HG03469 (cell line): ENCODE measurements at regions not wholly inside any gene's neighbourhood (a gene's known extent, or its start where the extent isn't known, plus 50 kb on each side); places are given as distances from the start of the nearest gene placed in this dataset.

ENCODE experiments used
- ATAC-seq: cut with Tn5 transposase; IDR thresholded peaks from one replicate; pipeline ENCODE4 v1.9.1; 2021; ENCODE audit warnings: mild to moderate bottlenecking, moderate library complexity, moderate number of reproducible peaks; ENCODE audit not compliant: unreplicated experiment

DNA sequence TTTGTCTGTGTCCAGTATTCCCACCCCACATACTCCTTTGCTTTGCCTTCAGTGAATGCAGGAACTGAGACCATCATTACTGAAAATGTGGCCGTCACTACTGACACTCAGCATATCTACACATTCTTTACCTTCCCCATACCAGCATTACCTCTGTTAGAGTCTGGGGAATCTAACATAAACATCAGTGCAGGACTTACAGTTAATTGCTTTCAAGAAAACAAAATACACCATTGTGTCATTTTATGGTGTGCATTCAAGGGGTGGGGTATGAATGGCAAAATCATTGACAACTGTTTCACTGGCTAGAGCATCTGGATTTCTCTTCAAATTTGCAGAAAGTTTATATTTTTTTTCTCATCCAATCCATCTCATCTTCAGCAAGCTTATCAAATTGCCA is 731.4 kb upstream of the RIOK2 start:
- no peak for ATAC-seq

DNA sequence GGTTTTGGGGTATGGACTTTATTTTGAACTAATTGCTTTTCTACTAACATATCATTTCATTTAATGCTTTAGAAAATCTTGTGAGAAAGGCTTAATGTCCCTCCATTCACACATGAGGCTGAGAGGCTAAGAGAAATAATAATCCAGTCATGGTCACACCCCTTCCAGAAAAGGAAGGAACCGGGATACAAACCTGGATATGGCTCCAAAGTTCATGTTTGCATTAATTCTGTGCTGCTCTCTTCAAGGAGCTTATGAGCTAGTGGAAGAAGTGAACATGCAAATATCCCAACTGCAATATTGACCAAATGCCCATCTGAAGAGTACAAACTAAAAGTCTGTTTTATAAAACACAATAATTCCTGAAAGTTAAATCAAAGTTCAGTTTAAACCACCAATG is 732.1 kb upstream of the RIOK2 start:
- ATAC-seq, result no peak

DNA sequence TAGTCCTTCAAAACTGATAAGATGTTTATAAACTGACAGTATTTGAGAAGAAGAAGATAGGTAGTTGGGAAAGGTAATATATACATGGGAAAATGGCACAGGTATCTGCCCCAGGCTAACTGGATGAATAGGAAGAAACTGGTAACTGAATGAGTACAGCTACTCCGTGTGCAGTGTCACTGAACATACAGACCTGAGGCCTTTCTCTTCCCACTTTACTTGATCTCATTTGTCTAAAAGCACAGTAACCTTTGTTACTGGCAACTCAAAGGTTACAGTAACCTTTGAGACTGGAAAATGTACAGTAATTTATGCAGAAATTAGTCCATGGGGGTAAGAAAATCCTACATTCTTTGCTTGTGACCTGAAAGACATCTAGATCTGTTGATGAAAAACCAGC is 735.0 kb upstream of the RIOK2 start:
- no peak for ATAC-seq

DNA sequence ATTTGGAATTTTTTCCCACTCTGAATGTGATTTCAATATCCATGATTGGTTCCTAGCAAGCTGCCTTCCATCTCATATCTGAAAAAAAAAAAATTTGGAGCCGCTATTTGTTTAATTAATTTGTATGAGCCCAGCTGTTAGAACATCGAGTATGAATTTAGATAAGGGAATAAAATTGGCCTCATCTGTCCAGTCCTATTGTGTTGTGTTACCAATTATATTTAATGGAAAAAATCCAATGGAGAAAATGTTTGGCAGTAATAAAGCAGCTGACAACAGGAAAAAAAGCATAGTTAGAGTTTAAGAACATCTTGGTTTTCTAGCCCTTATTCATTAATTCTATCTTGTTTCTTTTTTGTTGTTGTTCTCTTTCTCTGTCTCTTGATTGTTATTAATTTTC is 735.6 kb upstream of the RIOK2 start:
- no peak for ATAC-seq

DNA sequence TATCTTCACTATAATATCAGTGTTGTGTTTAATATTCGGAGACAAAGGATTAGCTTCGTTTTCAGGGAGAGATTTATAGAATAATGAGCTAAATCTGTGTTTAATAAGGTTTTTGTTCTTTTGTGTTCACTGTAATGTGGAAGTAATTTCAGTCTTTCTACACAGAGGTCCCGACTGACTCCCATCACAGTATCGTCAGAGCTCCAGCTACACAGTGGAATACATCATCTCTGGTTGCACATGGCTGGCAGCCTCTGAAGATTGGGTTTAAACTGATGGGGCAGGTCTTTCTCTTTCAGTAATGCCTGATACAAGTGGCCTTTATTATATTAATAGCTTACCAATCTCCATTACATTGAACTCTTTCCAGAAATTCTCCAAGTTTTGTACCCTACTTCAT is 736.7 kb upstream of the RIOK2 start:
- no peak for ATAC-seq

DNA sequence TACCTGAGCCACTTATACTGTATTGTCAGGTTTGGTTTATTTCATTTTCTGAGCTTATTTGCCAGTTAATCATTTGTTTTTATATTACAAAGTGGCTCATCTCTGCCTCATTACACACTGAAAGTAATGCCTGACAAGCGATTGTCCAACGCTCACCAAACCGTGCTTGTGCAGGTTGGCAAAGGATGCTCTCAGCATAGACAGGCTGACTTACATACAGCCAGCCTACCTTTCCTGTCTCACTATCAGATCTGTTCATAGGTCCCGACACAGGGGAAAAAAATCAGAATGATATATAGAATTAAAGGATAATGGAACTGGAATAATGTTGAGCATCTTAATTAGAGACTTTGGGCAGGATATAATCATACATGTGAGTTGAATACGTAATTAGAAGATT is 739.7 kb upstream of the RIOK2 start:
- no peak for ATAC-seq

DNA sequence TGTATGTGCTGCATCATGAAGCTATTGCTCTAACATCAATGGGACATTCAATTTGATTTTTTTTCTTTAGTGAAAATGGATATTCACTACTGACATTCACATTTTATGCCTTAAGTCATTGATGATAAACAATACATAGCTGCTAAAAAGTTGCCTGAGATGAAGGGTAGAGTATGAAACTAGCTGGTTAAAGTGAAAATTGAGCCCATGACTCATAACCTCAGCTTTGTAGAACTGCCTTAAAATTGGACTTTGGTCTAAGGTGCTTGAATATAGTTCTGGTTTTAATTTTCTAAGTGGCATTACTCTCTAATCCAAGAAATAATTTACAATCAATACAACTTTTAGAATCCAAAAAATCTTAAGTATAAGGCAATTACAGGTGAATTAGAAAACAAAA is 740.4 kb upstream of the RIOK2 start:
- ATAC-seq, result no peak

DNA sequence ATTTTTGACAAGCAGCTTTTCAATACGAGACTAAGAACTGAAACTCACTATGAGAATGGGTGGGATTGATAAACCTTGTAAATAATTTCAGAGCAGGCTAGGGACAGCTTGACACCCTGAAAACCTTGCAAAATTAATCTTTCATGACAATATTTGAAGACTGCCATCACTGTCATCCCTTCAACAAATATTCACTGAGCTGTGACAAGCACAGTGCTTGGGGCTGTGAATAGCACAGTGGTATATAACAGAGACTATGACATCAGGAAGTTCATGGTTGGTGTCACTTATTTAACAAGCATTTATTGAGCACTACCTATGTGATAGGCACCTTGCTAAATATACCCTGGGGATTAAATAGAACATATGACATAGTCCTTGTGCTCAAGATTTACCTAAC is 741.0 kb upstream of the RIOK2 start:
- peak; percentile 57 for ATAC-seq

DNA sequence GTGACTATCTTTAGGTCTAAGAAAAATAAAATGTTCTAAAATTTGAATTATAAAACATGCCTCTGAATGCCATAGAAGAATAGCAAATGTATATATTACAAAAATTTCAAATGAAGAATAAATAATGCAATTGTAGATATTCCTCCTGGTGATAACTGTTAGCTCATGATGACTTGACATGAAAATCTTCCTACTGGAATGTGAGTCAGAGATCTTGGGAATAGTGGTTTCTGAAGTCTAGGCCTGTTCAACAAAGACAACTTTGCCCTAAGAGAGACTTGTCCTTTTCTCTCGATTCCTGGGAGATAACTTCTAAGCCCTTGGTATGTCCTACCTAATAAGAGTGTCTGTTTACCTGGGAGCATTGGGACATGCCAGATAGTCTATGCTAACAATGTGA is 746.3 kb upstream of the RIOK2 start:
- ATAC-seq, result no peak

DNA sequence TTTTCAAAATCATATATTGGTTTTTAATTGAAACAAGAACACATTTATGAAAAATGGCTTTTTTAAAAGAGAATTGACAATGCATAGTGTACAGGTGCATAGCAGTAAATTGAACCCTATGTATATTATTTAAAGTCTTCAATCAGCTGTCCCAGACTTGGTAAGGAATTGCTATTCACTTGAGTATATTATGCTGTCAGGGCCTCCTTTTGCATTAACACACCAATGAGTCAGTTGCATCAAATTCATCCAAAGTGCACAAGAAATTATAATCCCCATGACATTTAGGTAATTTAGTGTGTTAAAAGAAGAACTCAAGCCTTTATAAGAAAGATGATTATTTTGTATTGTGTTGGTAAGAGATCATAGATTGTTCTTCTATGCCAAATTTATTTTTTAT is 748.8 kb upstream of the RIOK2 start:
- ATAC-seq, result no peak

DNA sequence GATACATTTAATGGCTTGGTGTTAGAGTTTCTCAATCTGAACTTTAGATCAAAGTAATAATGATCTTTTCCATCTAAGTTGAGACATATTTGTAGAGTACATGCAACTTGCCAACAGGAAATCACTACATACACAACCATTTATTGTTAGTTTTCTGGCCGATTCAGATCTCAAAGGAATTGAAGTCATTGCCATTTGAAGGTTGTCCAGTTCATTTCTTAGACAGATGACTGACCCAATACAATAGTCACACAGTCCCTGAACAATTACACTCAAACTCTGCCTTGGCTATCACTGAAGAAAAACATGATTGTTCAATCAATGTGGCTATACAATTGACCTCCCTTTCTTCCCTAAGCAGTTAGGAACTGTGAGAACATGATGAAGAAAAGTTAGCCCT is 753.2 kb upstream of the RIOK2 start:
- ATAC-seq, result no peak

DNA sequence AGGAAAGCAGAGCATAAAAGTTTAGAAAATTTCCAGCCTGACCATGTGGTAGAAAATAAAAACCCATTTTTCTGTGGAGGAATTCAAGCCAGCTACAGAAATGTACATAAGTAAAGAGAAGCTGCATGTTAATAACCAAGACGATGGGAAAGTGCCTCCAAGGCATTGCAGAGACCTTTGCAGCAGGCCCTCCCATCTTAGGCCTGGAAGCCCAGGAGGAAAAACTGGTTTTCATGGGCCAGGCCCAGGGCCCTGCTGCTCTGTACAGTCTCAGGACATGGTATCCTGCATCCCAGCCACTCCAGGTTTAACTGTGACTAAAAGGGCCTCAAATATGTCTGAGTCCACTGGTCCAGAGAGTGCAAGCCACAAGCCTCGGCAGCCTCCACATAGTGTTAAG is 754.8 kb upstream of the RIOK2 start:
- ATAC-seq, result no peak

DNA sequence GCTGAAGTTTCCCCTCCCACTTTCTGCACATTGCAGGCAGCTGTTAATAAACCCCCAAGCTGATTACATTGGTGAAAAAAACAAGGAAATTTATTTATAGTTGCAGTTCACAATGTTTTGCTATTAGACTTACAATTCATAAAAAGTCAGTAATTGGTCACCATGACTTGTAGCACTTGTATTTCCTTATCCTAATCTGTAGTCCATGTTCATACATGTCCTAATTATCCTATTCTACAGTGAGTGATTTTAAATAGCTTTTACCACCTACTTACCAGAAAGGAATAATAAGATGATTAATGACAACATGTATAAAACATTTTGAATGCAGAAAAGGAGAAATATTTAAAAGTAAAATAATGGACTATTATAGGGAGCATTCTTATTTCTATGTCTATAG is 760.0 kb upstream of the RIOK2 start:
- ATAC-seq, result no peak

DNA sequence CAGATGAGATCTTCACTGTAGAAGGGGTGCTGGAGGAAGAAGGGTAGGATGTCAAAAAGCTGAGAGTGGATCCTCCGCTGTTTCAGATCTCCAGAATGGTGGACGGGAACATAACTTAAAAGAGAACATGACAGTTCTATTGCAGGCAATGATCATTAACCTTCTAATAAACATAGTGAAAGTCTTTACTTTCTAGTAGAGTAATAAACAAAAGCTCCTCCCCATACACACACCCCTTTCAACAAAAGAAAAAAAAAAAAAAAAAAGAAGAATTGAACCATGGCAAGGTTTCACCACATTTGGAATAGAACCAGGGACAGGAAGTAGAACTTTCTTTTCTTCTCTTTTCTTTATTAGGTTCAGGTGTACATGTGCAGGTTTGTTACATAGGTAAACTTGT is 768.1 kb upstream of the RIOK2 start:
- ATAC-seq, result no peak

DNA sequence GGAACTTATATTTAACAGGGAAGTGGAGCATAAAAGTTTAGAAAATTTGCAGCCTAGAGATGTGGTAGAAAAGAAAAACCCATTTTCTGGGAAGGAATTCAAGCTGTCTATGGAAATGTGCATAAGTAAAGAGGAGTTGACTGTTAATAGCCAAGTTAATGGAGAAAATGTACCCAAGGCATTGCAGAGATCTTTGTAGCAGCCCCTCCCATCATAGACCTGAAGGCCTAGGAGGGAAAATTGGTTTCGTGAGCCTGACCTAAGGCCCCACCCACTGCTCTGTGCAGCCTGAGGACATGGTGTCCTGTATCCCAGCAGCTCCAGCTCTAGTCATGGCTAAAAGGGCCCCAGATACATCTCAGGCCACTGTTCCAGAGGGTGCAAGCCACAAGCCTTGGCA is 772.4 kb upstream of the RIOK2 start:
- no peak for ATAC-seq

DNA sequence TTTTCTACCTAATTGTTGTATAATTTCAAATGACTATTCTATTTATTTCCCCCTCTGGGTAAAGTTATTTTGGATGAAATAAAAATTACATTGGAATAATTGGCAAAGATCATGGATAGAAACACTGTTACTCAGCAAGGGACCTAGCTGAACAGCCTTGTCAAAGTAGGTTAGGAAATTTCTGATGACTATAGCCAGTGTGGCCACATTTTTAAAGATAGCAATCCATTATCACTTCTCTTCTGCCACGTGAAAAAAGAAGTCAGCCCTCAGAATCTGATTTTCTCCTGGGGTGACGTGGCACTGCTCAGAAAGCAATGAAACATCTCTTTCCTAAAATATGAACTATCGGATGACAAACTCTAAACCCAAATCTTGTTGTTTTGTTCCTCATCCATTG is 784.2 kb upstream of the RIOK2 start:
- no peak for ATAC-seq

DNA sequence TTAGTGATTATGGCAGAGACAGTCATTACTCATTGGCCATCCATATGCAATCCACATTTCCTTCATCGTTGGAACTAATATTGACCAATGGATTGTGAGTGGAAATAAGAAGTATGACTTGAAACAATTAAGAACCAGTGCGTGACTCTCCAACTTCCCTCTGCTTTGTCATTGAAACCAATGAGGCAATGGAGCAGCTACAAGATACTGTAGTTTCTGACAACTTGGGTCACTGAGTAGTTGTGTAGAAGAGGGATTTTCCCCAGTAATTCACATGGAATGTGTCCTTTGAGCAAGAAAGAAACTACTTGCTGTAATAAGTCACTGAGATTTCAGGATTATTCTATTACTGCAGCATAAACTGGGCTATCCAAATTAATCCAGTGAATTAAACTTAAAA is 785.3 kb upstream of the RIOK2 start:
- no peak for ATAC-seq

DNA sequence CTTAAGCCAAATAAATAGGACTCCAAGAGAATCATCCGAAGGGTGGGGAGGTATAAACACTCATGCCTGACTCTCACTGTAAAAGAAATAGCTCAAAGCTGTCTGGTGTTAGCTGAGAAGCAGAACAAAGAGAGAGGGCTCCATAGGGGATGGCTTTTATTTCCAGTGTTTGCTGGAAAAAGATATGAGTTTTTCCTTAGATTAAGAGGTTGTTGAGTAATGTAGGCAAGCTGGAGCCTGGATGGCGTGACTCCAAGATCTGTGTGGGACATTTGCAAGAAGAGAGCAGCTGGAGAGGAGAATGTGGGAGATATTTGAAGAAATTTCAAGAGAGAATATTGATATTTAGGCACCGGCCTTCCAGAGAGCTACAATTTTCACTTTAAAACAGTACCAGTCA is 793.7 kb upstream of the RGMB start:
- ATAC-seq, result no peak

DNA sequence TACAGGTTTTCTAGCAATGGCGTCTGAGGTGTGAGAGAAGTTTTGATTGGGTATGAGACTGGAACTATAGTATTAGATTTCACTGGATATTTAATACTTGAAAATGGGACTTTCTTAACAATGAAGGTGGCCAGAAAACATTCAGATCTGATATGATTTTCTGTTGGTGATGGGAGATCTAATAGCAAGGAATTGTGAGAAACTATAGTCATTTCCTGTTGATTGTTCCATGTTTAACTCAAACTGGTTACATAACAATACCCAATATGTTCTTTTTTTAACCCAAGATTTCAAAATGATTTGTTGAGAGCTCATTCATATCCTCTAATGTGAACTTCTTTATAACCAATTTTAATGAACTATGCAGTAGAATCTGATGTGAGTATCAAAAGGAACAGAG is 793.2 kb upstream of the RGMB start:
- ATAC-seq, result no peak

DNA sequence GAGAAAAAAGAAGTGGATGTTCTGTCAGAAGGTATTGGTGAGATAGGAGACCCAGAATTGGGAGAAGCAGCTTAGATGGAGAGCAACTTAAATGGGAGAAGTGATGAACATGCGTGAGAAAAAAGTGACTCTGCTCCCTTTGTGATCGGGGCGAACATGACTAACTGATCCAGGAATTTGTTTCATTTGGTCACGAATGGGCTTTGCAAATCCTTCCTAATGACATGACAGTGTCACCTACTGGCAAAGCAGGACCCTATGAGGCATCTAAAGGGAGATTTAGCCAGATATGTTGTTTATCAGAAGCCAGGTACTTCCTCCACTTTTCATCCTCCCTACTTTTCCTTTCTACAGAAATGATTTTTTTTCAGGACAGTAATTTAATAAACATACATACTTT is 787.4 kb upstream of the RGMB start:
- ATAC-seq, result no peak

DNA sequence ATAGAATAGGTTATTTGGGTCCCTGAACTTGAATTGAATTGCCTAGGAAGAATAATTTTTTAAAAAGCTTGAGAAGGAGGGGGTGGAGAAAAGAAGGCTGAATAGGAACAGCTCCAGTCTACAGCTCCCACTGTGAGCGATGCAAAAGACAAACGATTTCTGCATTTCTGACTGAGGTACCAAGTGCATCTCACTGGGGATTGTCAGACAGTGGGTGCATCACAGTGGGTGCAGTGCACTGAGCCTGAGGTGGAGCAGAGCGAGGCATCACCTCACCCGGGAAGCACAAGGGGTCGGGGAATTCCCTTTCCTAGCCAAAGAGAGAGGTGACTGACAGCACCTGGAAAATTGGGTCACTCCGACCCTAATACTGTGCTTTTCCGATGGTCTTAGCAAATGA is 782.2 kb upstream of the RGMB start:
- no peak for ATAC-seq

DNA sequence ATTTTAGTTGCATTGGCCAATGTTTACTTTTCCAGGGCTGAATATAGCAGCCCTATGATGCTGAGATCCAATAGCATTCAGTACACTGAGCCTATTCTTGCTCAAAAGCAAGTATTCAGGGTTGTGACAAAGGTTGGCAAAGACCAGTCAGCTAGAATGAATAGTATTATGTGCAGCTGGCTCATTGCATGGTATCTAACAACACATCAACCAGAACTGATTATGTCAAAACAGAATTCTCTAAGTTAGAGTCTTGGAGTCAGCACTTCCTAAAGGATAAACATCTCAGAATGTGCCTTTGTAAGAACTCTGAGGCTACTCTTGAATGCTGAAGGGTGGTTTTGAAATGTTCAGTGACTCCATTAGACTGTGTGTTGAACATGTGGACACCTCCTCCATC is 774.5 kb upstream of the RGMB start:
- ATAC-seq, result no peak

DNA sequence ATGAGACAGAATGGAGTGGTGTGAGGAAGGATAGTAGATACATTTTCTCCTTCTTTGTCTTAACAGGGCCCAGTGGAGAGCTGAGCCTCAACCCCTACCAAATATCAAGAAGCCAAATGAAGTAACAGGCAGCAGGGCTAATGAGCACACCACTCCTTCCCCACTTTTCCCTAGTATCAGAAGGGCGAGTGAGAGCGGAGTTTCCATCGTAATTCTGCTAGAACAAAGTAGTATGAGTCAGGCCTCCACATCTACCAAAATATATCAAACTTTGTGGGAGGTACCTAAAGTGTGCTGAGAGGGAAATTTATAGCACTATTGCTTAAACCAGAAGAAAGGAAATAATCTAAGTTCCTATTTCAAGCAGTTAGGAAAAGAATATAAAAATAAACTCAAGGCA is 769.0 kb upstream of the RGMB start:
- no peak for ATAC-seq

DNA sequence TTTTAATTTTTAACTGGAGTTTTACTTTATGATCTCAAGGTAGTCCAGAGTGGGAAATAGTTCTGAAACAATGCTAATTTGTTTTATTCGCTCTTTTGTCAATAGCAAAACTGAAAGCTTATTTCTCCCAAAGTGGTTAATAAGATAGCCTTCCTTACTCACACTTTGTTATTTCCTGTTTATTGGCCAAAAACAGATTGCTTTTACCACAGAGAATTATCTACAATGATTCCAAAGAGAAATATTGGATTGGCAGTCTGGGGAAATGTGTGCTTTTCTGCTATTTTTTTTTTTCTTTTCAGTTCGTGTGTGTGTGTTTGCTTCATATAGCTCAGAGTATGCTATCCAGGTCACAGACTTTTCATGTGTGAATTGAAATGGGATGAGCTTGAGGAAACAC is 756.7 kb upstream of the RGMB start:
- no peak for ATAC-seq
